Ishikawa (cell line): ENCODE measurements at regions not wholly inside any gene's neighbourhood (a gene's known extent, or its start where the extent isn't known, plus 50 kb on each side); places are given as distances from the start of the nearest gene placed in this dataset.

ENCODE experiments used
- CEBPB ChIP-seq: IDR thresholded peaks from 2 replicates; pipeline ENCODE4 v1.6.1; 2012
- CREB1 ChIP-seq: IDR thresholded peaks from 2 replicates; pipeline ENCODE4 v1.6.1; 2012; ENCODE audit warnings: low read depth
- FOXM1 ChIP-seq: IDR thresholded peaks from 2 replicates; pipeline ENCODE4 v1.6.1; 2012; ENCODE audit warnings: low read depth, borderline replicate concordance
- MAX ChIP-seq: IDR thresholded peaks from 2 replicates; pipeline ENCODE4 v1.6.1; 2012
- NFIC ChIP-seq: IDR thresholded peaks from 2 replicates; pipeline ENCODE4 v1.6.1; 2012
- RAD21 ChIP-seq: IDR thresholded peaks from 2 replicates; pipeline ENCODE4 v1.6.1; 2012; ENCODE audit warnings: low read depth
- REST ChIP-seq: IDR thresholded peaks from 2 replicates; pipeline ENCODE4 v1.6.1; 2012; ENCODE audit warnings: low read depth, mild to moderate bottlenecking
- TAF1 ChIP-seq: IDR thresholded peaks from 2 replicates; pipeline ENCODE4 v1.6.1; 2012; ENCODE audit warnings: low read depth, mild to moderate bottlenecking
- TEAD4 ChIP-seq: IDR thresholded peaks from 2 replicates; pipeline ENCODE4 v1.6.1; 2012
- YY1 ChIP-seq: IDR thresholded peaks from 2 replicates; pipeline ENCODE4 v1.6.1; 2012; ENCODE audit warnings: low read depth

DNA sequence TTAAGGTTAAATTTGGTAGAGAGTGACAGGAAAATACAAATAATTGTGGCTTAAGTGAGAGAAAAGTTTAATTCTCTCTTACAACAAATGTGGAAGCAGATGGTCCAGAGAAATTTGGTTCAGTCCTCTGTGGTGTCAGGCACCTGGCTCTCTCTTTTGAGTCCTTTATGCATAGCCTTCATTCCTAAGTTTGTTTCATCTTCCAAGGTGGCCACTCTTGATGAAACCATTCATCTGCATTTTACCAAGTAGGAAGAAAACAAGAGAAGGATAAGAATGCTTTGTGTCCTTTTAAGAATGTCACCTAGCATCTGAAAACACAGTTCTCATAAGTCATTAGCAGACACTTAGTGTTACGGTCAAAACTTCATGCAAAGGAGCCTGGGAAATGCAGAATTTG is 442.5 kb downstream of the CCER1 start:
- TF ChIP-seq RAD21 (no peak), CEBPB (no peak), REST (no peak), NFIC (no peak), TAF1 (no peak), TEAD4 (no peak), YY1 (no peak), MAX (no peak), CREB1 (no peak), FOXM1 (no peak)
